SK-N-SH (cell line): ENCODE measurements at regions not wholly inside any gene's neighbourhood (a gene's known extent, or its start where the extent isn't known, plus 50 kb on each side); places are given as distances from the start of the nearest gene placed in this dataset.
A peak's percentile ranks its signal among the peaks of the same experiment; 100 is the strongest.

Experiments used
- CTCF ChIA-PET: fragments of 300-600, 350-600 bp; formaldehyde crosslinking; extraction: SDS; loops from one replicate; lab custom pipeline; 2021; lab: Yijun Ruan, JAX
- POLR2A ChIA-PET: fragments of 350-600 bp; sonication (Branson Sonifier 250); formaldehyde crosslinking; extraction: SDS; loops from one replicate; lab custom pipeline; 2020; ENCODE audit warnings: antibody characterized with exemption, inconsistent platforms; lab: Yijun Ruan, JAX
- DNase-seq: peaks from one replicate; pipeline ENCODE4 v3.0.0; 2012
- H2AFZ ChIP-seq: fragments of 200-600 bp; sonication (generic); 2 replicates; pipeline ENCODE4 v1.8.1; 2016; ENCODE audit warnings: antibody characterized with exemption, mild to moderate bottlenecking, low read depth
- H3F3A ChIP-seq: fragments of 200-600 bp; sonication (generic); replicated peaks from 2 replicates; pipeline ENCODE3; 2016; ENCODE audit warnings: antibody characterized with exemption, mild to moderate bottlenecking; ENCODE audit not compliant: insufficient read depth
- H3K27ac ChIP-seq, 2 experiments: fragments of 200-500 bp in 1 of 2; fragments of 200-600 bp in 1 of 2; sonication (Bioruptor generic) in 1 of 2; sonication (generic), shearing (Covaris generic) in 1 of 2; 2 replicates each; pipeline versions ENCODE4 v1.5.1 to v1.6.1; 2014 to 2016; ENCODE audit warnings: low read depth in 2 of 2, inconsistent platforms in 1 of 2, low read length in 1 of 2, mild to moderate bottlenecking in 1 of 2, mixed read lengths in 1 of 2
- H3K27me3 ChIP-seq: fragments of 200-600 bp; sonication (generic), shearing (Covaris generic); 2 replicates; pipeline ENCODE4 v1.6.1; 2016; ENCODE audit warnings: mixed run types; ENCODE audit not compliant: insufficient read depth
- H3K36me3 ChIP-seq, 2 experiments: fragments of 200-500 bp in 1 of 2; fragments of 200-600 bp in 1 of 2; sonication (Bioruptor generic) in 1 of 2; sonication (generic) in 1 of 2; replicated peaks in 1 of 2; 2 replicates each; pipeline versions ENCODE3 to v1.5.1; 2014 to 2016; ENCODE audit warnings: low read length in 1 of 2, mild to moderate bottlenecking in 1 of 2; ENCODE audit not compliant: insufficient read depth in 2 of 2, control insufficient read depth in 1 of 2
- H3K4me1 ChIP-seq, 2 experiments: fragments of 200-500 bp in 1 of 2; fragments of 200-600 bp in 1 of 2; sonication (Bioruptor generic) in 1 of 2; sonication (generic), shearing (Covaris generic) in 1 of 2; 2 replicates each; pipeline versions ENCODE4 v1.5.1 to v1.6.1; 2014 to 2016; ENCODE audit warnings: low read depth in 1 of 2, low read length in 1 of 2, mixed run types in 1 of 2; ENCODE audit not compliant: insufficient read depth in 2 of 2, control insufficient read depth in 1 of 2
- H3K4me2 ChIP-seq: fragments of 200-600 bp; sonication (generic), shearing (Covaris generic); 2 replicates; pipeline ENCODE4 v1.6.1; 2017; ENCODE audit warnings: mixed run types
- H3K4me3 ChIP-seq, 2 experiments: fragments of 200-500 bp in 1 of 2; fragments of 200-600 bp in 1 of 2; sonication (Bioruptor generic) in 1 of 2; sonication (generic), shearing (Covaris generic) in 1 of 2; 2 replicates each; pipeline versions ENCODE4 v1.5.1 to v1.8.1; 2014 to 2016; ENCODE audit warnings: low read depth in 2 of 2, inconsistent platforms in 1 of 2, low read length in 1 of 2, mild to moderate bottlenecking in 1 of 2, mixed read lengths in 1 of 2, moderate library complexity in 1 of 2
- H3K79me2 ChIP-seq: fragments of 200-600 bp; sonication (generic); 2 replicates; pipeline ENCODE4 v1.8.1; 2017; ENCODE audit warnings: mild to moderate bottlenecking; ENCODE audit not compliant: insufficient read depth
- H3K9ac ChIP-seq: fragments of 200-600 bp; sonication (generic); 2 replicates; pipeline ENCODE4 v1.6.1; 2017; ENCODE audit warnings: mixed run types
- H3K9me2 ChIP-seq: fragments of 200-600 bp; sonication (generic); 2 replicates; pipeline ENCODE4 v1.6.1; 2017; ENCODE audit warnings: mixed run types
- H3K9me3 ChIP-seq: fragments of 200-600 bp; sonication (generic); 2 replicates; pipeline ENCODE4 v1.6.1; 2017; ENCODE audit warnings: mixed run types, mild to moderate bottlenecking, moderate library complexity
- H4K20me1 ChIP-seq: fragments of 200-600 bp; sonication (generic); 2 replicates; pipeline ENCODE4 v1.6.1; 2017; ENCODE audit warnings: mild to moderate bottlenecking, mixed run types; ENCODE audit not compliant: insufficient read depth
- CHD2 ChIP-seq: fragments of 150-350 bp; IDR thresholded peaks from 2 replicates; pipeline ENCODE4 v1.6.1; 2018; ENCODE audit warnings: low read length; ENCODE audit not compliant: partially characterized antibody
- ELF1 ChIP-seq: IDR thresholded peaks from 2 replicates; pipeline ENCODE4 v1.4.0; 2012
- EP300 ChIP-seq, 2 experiments: IDR thresholded peaks; 2 replicates each; pipeline versions ENCODE4 v1.4.0 to v1.6.1; 2012; ENCODE audit warnings: borderline replicate concordance in 1 of 2, low read depth in 1 of 2, low read length in 1 of 2
- FOSL2 ChIP-seq: IDR thresholded peaks from 2 replicates; pipeline ENCODE4 v1.4.0; 2012; ENCODE audit warnings: low read depth, mild to moderate bottlenecking, moderate library complexity, borderline replicate concordance
- GABPA ChIP-seq: IDR thresholded peaks from 2 replicates; pipeline ENCODE4 v1.4.0; 2012; ENCODE audit warnings: low read depth, mild to moderate bottlenecking
- GATA2 ChIP-seq: sonication (generic); formaldehyde crosslinking; IDR thresholded peaks from 2 replicates; pipeline ENCODE4 v1.5.0; 2020; ENCODE audit warnings: mild to moderate bottlenecking, missing genetic modification reagents
- JUND ChIP-seq: IDR thresholded peaks from 2 replicates; pipeline ENCODE4 v1.4.0; 2012
- MEF2A ChIP-seq: IDR thresholded peaks from 2 replicates; pipeline ENCODE4 v1.4.0; 2012; ENCODE audit warnings: low read depth, borderline replicate concordance
- MXI1 ChIP-seq: IDR thresholded peaks from 2 replicates; pipeline ENCODE4 v1.6.1; 2012; ENCODE audit warnings: mild to moderate bottlenecking, low read depth, low read length, improper control_type of control experiment
- NFIC ChIP-seq: IDR thresholded peaks from 2 replicates; pipeline ENCODE4 v1.4.0; 2012; ENCODE audit warnings: borderline replicate concordance
- PBX3 ChIP-seq: IDR thresholded peaks from 2 replicates; pipeline ENCODE4; 2012
- POLR2AphosphoS5 ChIP-seq: IDR thresholded peaks from 2 replicates; pipeline ENCODE4 v1.6.1; 2012; ENCODE audit warnings: low read depth, low read length
- SMC3 ChIP-seq: IDR thresholded peaks from 2 replicates; pipeline ENCODE4 v1.6.1; 2012; ENCODE audit warnings: low read depth, low read length, improper control_type of control experiment
- TAF1 ChIP-seq: IDR thresholded peaks from 2 replicates; pipeline ENCODE4 v1.6.1; 2012; ENCODE audit warnings: low read depth, mild to moderate bottlenecking, low read length, moderate library complexity, borderline replicate concordance
- TCF12 ChIP-seq: IDR thresholded peaks from 2 replicates; pipeline ENCODE4 v1.4.0; 2012
- TEAD4 ChIP-seq: IDR thresholded peaks from 2 replicates; pipeline ENCODE4 v1.4.0; 2012; ENCODE audit warnings: mild to moderate bottlenecking, borderline replicate concordance; ENCODE audit not compliant: insufficient read depth
- USF1 ChIP-seq: IDR thresholded peaks from 2 replicates; pipeline ENCODE4 v1.4.0; 2012; ENCODE audit warnings: low read depth, borderline replicate concordance
- WGBS: methylation state at CpG from one replicate; pipeline ENCODE4 v1.1.6; 2017; ENCODE audit warnings: low lambda C conversion rate; 5-methylcytosine and 5-hydroxymethylcytosine counted together

GRCh38 chr12:90044069-90044468, 335.4 kb upstream of the ATP2B1 start:
- no peak overlapping the region for H3K4me3 ChIP-seq
- H3F3A ChIP-seq, result peaks cover 11% of the 10 kb centered on the region
- H3K9me3 ChIP-seq, result no peaks in the 10 kb centered on the region
- no peaks in the 10 kb centered on the region for H3K79me2 ChIP-seq
- no peaks in the 10 kb centered on the region for H3K9me2 ChIP-seq
- ChIA-PET CTCF (no interaction called here), POLR2A (no interaction called here)
- no peaks in the 10 kb centered on the region for H3K36me3 ChIP-seq
- no peak overlapping the region for H3K4me2 ChIP-seq
- H3K27ac ChIP-seq, result no peak overlapping the region
- H4K20me1 ChIP-seq, result no peaks in the 10 kb centered on the region
- no peak for DNase-seq
- H3K4me1 ChIP-seq, result no peaks in the 10 kb centered on the region; a peak in 1 of 4 replicates
- no peaks in the 10 kb centered on the region for H3K27me3 ChIP-seq
- no peak overlapping the region for H3K9ac ChIP-seq
- TF ChIP-seq ELF1, result no peak
- H2AFZ ChIP-seq, result no peak overlapping the region

- H3K4me2 ChIP-seq, result no peak overlapping the region
- no peak overlapping the region for H3K9ac ChIP-seq
- peak; percentile 66; the same call in 1 of the 2 replicates for TF ChIP-seq FOSL2
- no peak for TF ChIP-seq SMC3
- TF ChIP-seq TCF12, result peak; percentile 39; the same call in 1 of the 2 replicates
- peak; percentile 60 for TF ChIP-seq JUND
- TF ChIP-seq PBX3, result peak; percentile 52; the same call in 1 of the 2 replicates
- WGBS, result 97% methylated on average over 5 of the region's 5 CpGs
- H3K9me3 ChIP-seq, result no peaks in the 10 kb centered on the region
- no peaks in the 10 kb centered on the region for H3K79me2 ChIP-seq
- no peaks in the 10 kb centered on the region for H3K9me2 ChIP-seq
- ChIA-PET CTCF (no interaction called here), POLR2A (no interaction called here)
- H3K4me3 ChIP-seq, result no peak overlapping the region
- peaks cover 5 to 6% of the 10 kb centered on the region in 2 experiments; a peak in 3 of 4 replicates for H3K4me1 ChIP-seq
- DNase-seq, result no peak
- H3F3A ChIP-seq, result peaks cover 11% of the 10 kb centered on the region
- H4K20me1 ChIP-seq, result no peaks in the 10 kb centered on the region
- peak overlapping the region; percentile 22 to 30; a peak in 3 of 4 replicates for H3K27ac ChIP-seq
- no peaks in the 10 kb centered on the region for H3K27me3 ChIP-seq
- no peaks in the 10 kb centered on the region for H3K36me3 ChIP-seq
- peak overlapping the region; percentile 7; the same call in 1 of the 2 replicates for H2AFZ ChIP-seq
These were observed 334.4 kb upstream of the ATP2B1 start for GRCh38 chr12:90042920-90043641.

- CTCF ChIA-PET, result no interaction called here
- no peak overlapping the region for H3K9ac ChIP-seq
- H3K4me3 ChIP-seq, result no peak overlapping the region
- TF ChIP-seq MXI1, result no peak
- peak; percentile 93 for TF ChIP-seq TCF12
- peak; percentile 57 for TF ChIP-seq JUND
- peak; percentile 57; the same call in 1 of the 2 replicates for TF ChIP-seq TEAD4
- no peak for TF ChIP-seq POLR2AphosphoS5
- no peak for TF ChIP-seq GATA2
- TF ChIP-seq FOSL2, result peak; percentile 32; the same call in 1 of the 2 replicates
- no peak for TF ChIP-seq CHD2
- no peak for TF ChIP-seq TAF1
- no peak for TF ChIP-seq USF1
- TF ChIP-seq NFIC, result 0 out of 2 replicates have a peak, but pooled peaks have one; percentile 24
- 0 out of 2 replicates have a peak, but pooled peaks have one; percentile 12 for TF ChIP-seq MEF2A
- no peak for TF ChIP-seq GABPA
- TF ChIP-seq PBX3, result peak; percentile 61
- TF ChIP-seq EP300 (IDR thresholded peaks at IDR 0.05; ENCODE audit: borderline replicate concordance in 1 of 2, low read depth in 1 of 2, low read length in 1 of 2), result peak; percentile 42 to 71; a peak in 1 of 4 replicates
- TF ChIP-seq, all 33 proteins: peak for 8
- peaks cover 9 to 18% of the 10 kb centered on the region in 2 experiments; a peak in 3 of 4 replicates for H3K4me1 ChIP-seq
- peak overlapping the region; percentile 82 to 87 for H3K27ac ChIP-seq
- DNase-seq, result no peak
- POLR2A ChIA-PET, result no interaction called here
- H2AFZ ChIP-seq, result no peak overlapping the region
- no peaks in the 10 kb centered on the region for H3K9me2 ChIP-seq
- no peaks in the 10 kb centered on the region for H3K27me3 ChIP-seq
- H3F3A ChIP-seq, result peaks cover 14% of the 10 kb centered on the region
- H4K20me1 ChIP-seq, result no peaks in the 10 kb centered on the region
- H3K4me2 ChIP-seq, result peak overlapping the region; percentile 28; the same call in 1 of the 2 replicates
- H3K36me3 ChIP-seq, result no peaks in the 10 kb centered on the region
- H3K9me3 ChIP-seq, result no peaks in the 10 kb centered on the region
- H3K79me2 ChIP-seq, result no peaks in the 10 kb centered on the region
These were observed 329.7 kb upstream of the ATP2B1 start for GRCh38 chr12:90038289-90038688.
